Mesodermal cell (in vitro differentiated cells): ENCODE measurements at regions not wholly inside any gene's neighbourhood (a gene's known extent, or its start where the extent isn't known, plus 50 kb on each side); places are given as distances from the start of the nearest gene placed in this dataset.

Experiments
- H3K27ac ChIP-seq: 2 replicates; pipeline ENCODE4 v1.7.0; 2013; ENCODE audit warnings: mild to moderate bottlenecking, low read depth, low read length, moderate library complexity; ENCODE audit not compliant: severe bottlenecking
- H3K36me3 ChIP-seq: 2 replicates; pipeline ENCODE4 v1.7.1; 2013; ENCODE audit warnings: mild to moderate bottlenecking, low read length, moderate library complexity; ENCODE audit not compliant: control insufficient read depth, insufficient read depth
- H3K4me1 ChIP-seq: one replicate; pipeline ENCODE4 v1.7.1; 2013; ENCODE audit warnings: mild to moderate bottlenecking, low read length; ENCODE audit not compliant: insufficient read depth, control insufficient read depth, poor library complexity, severe bottlenecking
- H3K4me3 ChIP-seq: 2 replicates; pipeline ENCODE4 v1.7.0; 2013; ENCODE audit warnings: low read length, control low read depth, mild to moderate bottlenecking; ENCODE audit not compliant: insufficient read depth, poor library complexity, severe bottlenecking; ENCODE audit errors: extremely low read depth
- H3K9me3 ChIP-seq: 2 replicates; pipeline ENCODE4 v1.7.1; 2013; ENCODE audit warnings: mild to moderate bottlenecking, low read length, moderate library complexity; ENCODE audit not compliant: control insufficient read depth
- WGBS, 2 experiments: methylation state at CpG; one replicate each; pipeline ENCODE4 v1.1.5; 2013; ENCODE audit warnings: missing lambda C conversion rate in 2 of 2; ENCODE audit not compliant: insufficient coverage in 2 of 2; 5-methylcytosine and 5-hydroxymethylcytosine counted together

DNA sequence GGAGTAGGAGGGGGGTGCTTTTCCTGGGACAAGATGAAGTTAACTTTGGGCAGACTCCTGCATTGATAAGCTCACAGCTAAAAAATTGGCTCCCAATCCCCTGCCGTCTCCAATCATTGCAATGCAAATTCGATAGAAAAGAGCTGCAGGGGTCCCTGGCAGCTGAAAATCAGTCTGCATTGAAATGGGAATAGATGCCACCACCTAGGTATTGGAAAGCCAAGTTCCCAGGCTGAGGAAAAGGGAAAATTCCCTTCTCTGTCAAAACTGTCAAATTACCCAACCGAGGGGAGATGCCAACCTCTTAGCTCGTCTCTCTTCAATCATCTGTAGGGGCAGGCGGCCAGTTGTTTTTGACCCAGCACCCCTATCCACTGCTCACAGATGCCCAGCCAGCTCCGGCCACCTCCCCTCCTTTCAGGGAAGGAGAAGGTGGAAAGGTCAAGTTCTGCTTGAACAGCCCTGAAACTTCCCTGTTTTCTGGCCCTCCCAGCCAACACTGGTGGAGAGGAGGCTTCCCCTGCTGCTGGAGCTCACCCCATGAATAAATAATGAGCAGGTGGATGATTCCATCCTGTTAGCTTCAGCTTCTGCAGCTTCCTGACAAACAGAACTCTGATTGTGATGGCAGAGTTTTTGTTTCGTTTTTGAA, 916.3 kb downstream of the TBC1D22A start:
- Histone ChIP-seq H3K36me3 (no peaks in the 10 kb centered on the region), H3K4me1 (no peaks in the 10 kb centered on the region), H3K9me3 (peaks cover 3% of the 10 kb centered on the region), H3K4me3 (no peak overlapping the region), H3K27ac (no peak overlapping the region)
- 20 to 21% methylated on average over 2 to 5 of the region's 7 CpGs for WGBS, 2 experiments

DNA sequence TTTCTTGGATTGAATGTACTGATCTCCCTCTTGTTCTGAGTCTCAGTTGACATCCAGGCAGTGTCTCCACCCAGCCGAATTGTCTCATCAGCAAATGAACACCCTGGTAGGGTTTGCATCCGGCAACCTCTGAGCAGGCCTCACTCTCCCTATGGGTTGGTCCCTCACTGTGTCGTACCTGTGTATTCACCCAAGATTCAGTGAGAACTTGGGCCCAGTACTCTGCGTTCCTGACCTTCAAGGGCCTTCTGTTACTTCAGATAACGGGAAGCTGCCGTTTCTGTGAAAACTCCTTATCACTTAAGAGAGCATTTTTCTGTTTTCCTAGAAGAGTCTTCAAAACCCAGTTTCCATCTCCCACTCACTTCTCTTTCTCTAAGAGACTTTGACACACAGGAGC, 915.6 kb downstream of the TBC1D22A start:
- H3K9me3 ChIP-seq, result no peaks in the 10 kb centered on the region
- no peak overlapping the region for H3K27ac ChIP-seq
- 46 to 65% methylated on average over 6 of the region's 6 CpGs for WGBS, 2 experiments
- no peaks in the 10 kb centered on the region for H3K36me3 ChIP-seq
- H3K4me3 ChIP-seq, result no peak overlapping the region
- no peaks in the 10 kb centered on the region for H3K4me1 ChIP-seq

DNA sequence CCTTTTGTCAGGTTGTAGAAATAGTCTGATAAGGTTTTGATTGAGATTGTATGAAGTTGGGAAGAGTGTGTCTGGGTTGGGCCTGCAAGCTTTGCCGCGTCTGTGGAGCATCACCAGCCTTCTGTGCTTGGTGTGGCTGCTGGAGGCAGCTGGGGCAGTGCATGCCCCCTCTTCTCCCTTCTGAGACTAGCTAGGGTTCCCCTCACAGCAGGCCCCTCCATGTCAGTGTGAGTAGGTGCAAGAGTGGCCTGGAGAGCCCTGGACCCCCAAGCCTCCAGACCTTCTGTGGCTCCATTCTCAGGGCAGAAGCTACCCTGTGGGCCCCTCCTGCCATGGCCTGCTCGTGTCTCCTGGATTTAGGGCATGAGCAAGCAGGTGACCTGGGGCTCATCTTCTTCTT, 914.2 kb downstream of the TBC1D22A start:
- Histone ChIP-seq H3K4me1 (no peaks in the 10 kb centered on the region), H3K9me3 (no peaks in the 10 kb centered on the region), H3K36me3 (no peaks in the 10 kb centered on the region), H3K4me3 (no peak overlapping the region), H3K27ac (no peak overlapping the region)
- 60 to 67% methylated on average over 3 of the region's 3 CpGs for WGBS, 2 experiments

DNA sequence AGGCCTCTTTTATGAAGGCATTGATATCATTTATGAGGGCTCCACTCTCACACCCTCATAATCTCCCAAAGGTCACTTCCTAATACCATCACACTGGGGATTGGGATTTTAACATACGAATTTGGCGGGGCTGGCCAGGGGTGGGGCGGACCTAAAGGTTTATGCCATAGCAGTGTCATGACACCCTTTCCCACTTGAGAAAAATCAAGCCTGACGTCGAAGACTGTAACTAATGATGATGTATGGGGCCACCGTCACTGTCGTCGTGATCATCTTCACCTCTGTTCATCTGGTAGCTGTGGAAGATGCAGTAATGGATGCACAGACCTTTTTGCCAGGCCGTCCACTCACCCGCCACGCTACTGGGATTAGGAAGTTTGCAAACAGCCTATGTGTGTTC, 912.1 kb downstream of the TBC1D22A start:
- no peak overlapping the region for H3K4me3 ChIP-seq
- 90 to 93% methylated on average over 10 to 11 of the region's 11 CpGs for WGBS, 2 experiments
- no peaks in the 10 kb centered on the region for H3K36me3 ChIP-seq

DNA sequence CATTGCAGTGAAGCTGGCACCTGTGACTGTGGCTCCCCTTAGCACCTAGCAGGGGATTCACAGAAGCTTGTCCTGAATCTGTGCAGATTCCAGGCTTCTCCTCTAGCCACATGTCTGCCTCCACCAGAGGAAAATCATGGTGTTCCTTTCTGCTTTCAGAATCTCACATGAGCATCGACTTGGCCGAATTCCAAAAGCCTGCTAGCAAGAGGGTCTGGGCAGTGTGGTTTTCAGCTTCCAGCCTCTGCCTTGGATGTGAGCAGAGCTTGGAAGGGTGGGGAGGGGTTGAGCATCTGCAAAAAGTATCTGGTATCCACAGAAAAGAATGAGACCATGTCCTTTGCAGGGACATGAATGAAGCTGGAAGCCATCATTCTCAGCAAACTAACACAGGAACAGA, 911.1 kb downstream of the TBC1D22A start:
- H3K4me3 ChIP-seq, result no peak overlapping the region
- H3K36me3 ChIP-seq, result no peaks in the 10 kb centered on the region
- H3K9me3 ChIP-seq, result peaks cover 12% of the 10 kb centered on the region
- no peaks in the 10 kb centered on the region for H3K4me1 ChIP-seq
- no peak overlapping the region for H3K27ac ChIP-seq
- WGBS, 2 experiments, result 89 to 90% methylated on average over 2 of the region's 2 CpGs

More for the DNA sequence above, 912.1 kb downstream of the TBC1D22A start:
- no peaks in the 10 kb centered on the region for H3K4me1 ChIP-seq
- no peak overlapping the region for H3K27ac ChIP-seq
- peaks cover 2% of the 10 kb centered on the region for H3K9me3 ChIP-seq

DNA sequence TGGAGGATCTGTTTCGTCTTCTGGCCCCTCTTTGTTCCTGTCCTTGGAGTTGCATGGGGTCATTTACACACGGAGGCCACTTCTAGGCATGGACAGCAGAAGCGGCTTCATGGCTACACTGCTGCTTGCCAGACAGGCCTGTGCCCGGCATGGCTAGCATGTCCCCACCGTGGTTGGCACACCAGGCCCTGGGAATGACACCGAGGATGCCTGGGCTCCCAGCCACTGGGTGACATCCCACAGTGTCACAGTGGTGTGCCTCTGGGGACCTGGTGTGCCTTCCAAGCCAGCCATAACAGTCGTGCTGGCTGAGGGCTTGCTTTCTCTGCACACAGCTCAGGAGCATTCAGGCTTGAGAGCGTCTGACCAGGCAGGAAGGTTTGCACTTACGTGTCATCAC, 910.1 kb downstream of the TBC1D22A start:
- no peak overlapping the region for H3K27ac ChIP-seq
- H3K36me3 ChIP-seq, result no peaks in the 10 kb centered on the region
- H3K4me1 ChIP-seq, result no peaks in the 10 kb centered on the region
- no peak overlapping the region for H3K4me3 ChIP-seq
- WGBS, 2 experiments, result 82 to 90% methylated on average over 9 of the region's 9 CpGs
- H3K9me3 ChIP-seq, result peaks cover 14% of the 10 kb centered on the region

DNA sequence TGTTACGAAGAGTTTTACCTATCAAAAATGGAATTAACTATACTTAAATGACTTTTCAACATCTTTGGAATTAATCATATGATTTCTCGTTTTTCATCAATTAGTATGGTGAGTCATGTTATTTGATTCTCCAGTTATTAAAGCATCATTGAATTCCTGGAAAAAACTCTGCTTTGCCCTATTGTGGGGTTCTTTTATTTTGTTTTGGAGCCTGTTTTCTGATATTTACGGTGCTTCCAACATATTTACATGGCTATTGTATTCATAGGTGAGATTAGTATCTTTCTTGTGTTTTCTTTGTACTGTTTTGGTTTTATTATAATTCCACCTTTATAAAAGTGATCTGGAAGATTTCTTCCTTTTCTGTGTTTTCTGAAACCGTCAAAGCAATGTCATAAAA, 902.7 kb downstream of the TBC1D22A start:
- Histone ChIP-seq H3K4me1 (no peaks in the 10 kb centered on the region), H3K27ac (no peak overlapping the region), H3K9me3 (peaks cover 22% of the 10 kb centered on the region), H3K36me3 (no peaks in the 10 kb centered on the region), H3K4me3 (no peak overlapping the region)
- WGBS, 2 experiments, result no CpG with 5 or more reads among the region's 4 CpGs

DNA sequence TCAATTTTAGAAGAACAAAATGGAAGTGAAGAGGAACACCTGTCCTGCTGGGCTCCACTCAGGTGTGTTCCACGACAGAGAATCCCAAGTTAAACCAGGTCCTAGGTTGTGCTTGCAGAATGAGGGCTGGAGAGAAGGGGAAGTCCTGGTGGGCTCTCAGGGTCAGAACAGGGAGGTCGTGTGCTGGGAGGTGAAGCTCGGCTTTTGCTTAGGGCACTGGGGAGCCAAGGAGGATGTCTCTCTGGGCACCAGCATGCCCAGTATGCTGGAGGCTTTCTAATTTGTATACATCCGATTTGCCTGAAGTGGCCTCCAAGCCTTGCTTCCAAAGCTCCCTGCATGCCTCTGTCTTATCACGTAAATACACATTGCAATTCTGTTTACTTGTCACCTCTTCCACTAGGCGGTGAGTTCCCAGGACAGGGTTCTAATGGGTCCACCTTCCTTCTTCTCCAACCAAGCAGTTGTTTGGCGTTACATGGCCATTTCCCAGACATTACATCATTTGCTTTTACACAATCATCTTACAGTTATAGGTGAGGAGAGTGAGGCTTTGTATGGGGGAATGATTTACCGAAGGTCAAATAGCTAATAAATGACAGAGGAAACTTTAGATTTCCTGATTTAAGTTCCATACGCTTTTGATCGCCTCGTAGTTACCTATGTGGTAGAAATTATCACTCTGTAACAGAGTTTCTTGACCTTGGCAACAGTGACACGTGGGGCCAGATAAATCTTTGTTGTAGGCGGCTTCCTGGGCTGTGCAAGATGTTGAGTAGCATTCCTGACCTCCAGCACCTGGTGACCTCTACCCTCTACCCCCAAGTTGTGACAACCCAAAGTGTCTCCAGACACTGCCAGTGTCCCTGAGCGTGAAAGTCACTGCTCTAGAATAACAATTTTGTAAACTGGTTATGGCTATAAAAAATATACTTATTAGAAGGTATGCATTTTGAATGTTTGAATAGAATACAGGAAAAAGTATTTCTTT, 901.5 kb downstream of the TBC1D22A start:
- Histone ChIP-seq H3K9me3 (peaks cover 13% of the 10 kb centered on the region), H3K4me1 (no peaks in the 10 kb centered on the region), H3K4me3 (no peak overlapping the region), H3K36me3 (no peaks in the 10 kb centered on the region), H3K27ac (no peak overlapping the region)
- 81 to 86% methylated on average over 5 to 11 of the region's 14 CpGs for WGBS, 2 experiments

DNA sequence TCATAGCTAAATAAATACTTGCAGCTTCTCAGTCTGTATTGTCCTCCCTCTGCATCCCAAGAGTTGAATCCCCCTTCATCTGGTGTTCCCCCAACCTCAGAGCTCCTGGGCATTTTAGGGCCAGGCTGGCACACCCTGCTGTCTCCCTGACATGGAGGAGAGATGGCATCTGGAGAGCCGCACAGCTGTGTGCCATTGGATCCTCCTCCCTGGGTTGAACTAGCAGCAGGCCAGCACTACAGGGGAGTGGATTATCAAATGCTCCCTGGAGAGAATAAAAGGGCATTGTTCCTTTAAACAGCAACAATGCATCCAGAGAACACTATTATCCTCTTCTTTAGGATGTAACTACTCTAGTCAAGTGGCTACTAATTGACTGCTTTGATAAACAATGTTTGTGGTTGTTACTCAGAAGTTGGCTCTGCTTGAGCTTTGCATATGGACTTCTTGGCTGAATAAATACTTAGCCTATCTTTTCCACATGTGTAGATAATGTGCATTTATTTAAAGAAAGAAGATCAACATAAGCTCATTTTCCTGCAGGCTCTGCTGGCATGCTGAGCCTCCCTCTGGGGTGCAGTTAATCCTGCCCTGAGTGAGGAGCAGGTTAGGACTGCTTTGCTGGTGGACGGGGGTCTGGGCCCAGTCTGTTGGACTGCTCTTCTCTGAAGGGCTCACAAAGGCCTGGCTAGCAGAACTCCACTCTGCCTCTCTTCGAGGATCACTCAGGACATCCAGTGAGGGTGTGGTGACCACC, 897.2 kb downstream of the TBC1D22A start:
- Histone ChIP-seq H3K27ac (no peak overlapping the region), H3K9me3 (peaks cover 26% of the 10 kb centered on the region)

DNA sequence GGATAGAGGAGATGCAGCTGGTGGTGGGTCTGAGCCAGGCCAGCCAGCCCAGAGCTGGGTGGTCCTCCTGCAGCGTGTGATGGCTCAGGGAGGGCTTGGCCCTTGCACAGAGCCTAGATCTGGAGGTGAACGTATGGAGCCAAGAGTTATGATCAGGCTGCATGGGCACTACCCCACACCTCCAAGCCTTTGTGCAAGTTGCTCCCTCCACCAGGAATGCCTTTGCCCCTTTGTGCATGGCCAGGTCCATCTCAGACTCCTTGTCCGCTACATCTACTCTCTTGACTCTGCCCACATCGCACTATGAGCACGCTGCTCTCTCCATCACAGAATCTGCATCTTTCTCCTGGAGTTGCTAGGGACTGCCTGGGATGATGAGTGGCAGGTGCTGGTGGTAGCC, 895.7 kb downstream of the TBC1D22A start:
- Histone ChIP-seq H3K36me3 (no peaks in the 10 kb centered on the region), H3K4me1 (no peaks in the 10 kb centered on the region), H3K9me3 (peaks cover 18% of the 10 kb centered on the region), H3K4me3 (no peak overlapping the region), H3K27ac (no peak overlapping the region)
- WGBS, 2 experiments, result 83 to 91% methylated on average over 4 to 5 of the region's 5 CpGs

More for the DNA sequence above, 897.2 kb downstream of the TBC1D22A start:
- Histone ChIP-seq H3K36me3 (no peaks in the 10 kb centered on the region), H3K4me3 (no peak overlapping the region), H3K4me1 (no peaks in the 10 kb centered on the region)
- 17 to 89% methylated on average over 1 to 2 of the region's 3 CpGs for WGBS, 2 experiments
